Vagina (tissue), 2 donors: ENCODE measurements at regions not wholly inside any gene's neighbourhood (a gene's known extent, or its start where the extent isn't known, plus 50 kb on each side); places are given as distances from the start of the nearest gene placed in this dataset.
"Not testable (repeated sequence)": the region's sequence is repeated elsewhere in the genome, so short reads cannot be mapped to it uniquely, and the experiment has no call there.

ENCODE experiments used
- DNase-seq, 2 donors: peaks; one replicate each; pipeline ENCODE4 v3.0.0-alpha.2; 2017; ENCODE audit errors: extremely low spot score in 2 of 2
- H3K27ac ChIP-seq: fragments of 200-600 bp; sonication (generic); one replicate; pipeline ENCODE4 v1.5.1; 2019
- H3K27me3 ChIP-seq: fragments of 200-600 bp; sonication (generic); one replicate; pipeline ENCODE4 v1.5.1; 2019
- H3K36me3 ChIP-seq, 2 donors: fragments of 200-600 bp; sonication (generic); one replicate each; pipeline ENCODE4 v1.5.1; 2017 to 2019
- H3K4me1 ChIP-seq: fragments of 200-600 bp; sonication (generic); one replicate; pipeline ENCODE4 v1.5.1; 2019
- H3K4me3 ChIP-seq, 2 donors: fragments of 200-600 bp; sonication (generic); 1 replicate in 1 of 2; 2 replicates in 1 of 2; pipeline ENCODE4 v1.5.1; 2016 to 2019
- H3K9me3 ChIP-seq: fragments of 200-600 bp; sonication (generic); one replicate; pipeline ENCODE4 v1.5.1; 2019
- CTCF ChIP-seq, 3 experiments: fragments of 450-650 bp in 2 of 3; fragments of 200-600 bp in 1 of 3; sonication (generic) in 1 of 3; IDR thresholded peaks; one replicate each; pipeline ENCODE4 v1.5.1; 2017 to 2019; ENCODE audit warnings: antibody characterized with exemption in 3 of 3, mild to moderate bottlenecking in 2 of 3, moderate library complexity in 2 of 3
- POLR2A ChIP-seq, 2 donors: fragments of 450-650 bp; IDR thresholded peaks; one replicate each; pipeline ENCODE4 v1.6.1; 2017; ENCODE audit warnings: antibody characterized with exemption in 2 of 2, mild to moderate bottlenecking in 2 of 2, moderate library complexity in 2 of 2
- POLR2AphosphoS5 ChIP-seq, 2 donors: sonication (generic); formaldehyde crosslinking; IDR thresholded peaks; one replicate each; pipeline ENCODE4 v1.9.0; 2017; ENCODE audit warnings: antibody characterized with exemption in 2 of 2, mild to moderate bottlenecking in 2 of 2, low read depth in 1 of 2; ENCODE audit not compliant: insufficient read depth in 1 of 2
- intact Hi-C: fragments of 100-400 bp; cut with DNase I; formaldehyde crosslinking; loops from one replicate; pipeline ENCODE4 v1.15.1; 2023

DNA sequence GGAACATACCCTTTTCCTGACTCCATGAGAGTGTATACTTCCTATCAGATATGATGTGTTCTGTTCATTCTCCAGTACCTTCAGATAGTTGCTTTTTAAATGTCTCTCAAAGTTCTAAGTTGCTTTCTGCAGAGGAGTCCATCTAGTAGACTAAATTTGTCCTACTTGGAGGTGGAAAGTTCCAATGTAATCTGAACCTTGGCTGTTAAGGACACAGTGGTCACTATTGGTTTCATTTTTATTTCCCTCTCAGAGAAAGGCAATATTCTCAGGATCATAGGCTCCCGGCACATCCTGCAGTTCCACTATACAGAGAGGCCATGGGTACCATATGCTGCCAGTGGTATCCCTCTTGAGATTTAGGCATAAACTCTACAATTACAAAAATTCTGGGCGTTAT, 634.6 kb downstream of the LRRC70 start:
- TF ChIP-seq POLR2AphosphoS5 (IDR thresholded peaks at IDR 0.05; ENCODE audit: insufficient read depth in 1 of 2, low read depth in 1 of 2) (no peak), POLR2A (IDR thresholded peaks at IDR 0.05) (no peak), CTCF (IDR thresholded peaks at IDR 0.05) (no peak)

DNA sequence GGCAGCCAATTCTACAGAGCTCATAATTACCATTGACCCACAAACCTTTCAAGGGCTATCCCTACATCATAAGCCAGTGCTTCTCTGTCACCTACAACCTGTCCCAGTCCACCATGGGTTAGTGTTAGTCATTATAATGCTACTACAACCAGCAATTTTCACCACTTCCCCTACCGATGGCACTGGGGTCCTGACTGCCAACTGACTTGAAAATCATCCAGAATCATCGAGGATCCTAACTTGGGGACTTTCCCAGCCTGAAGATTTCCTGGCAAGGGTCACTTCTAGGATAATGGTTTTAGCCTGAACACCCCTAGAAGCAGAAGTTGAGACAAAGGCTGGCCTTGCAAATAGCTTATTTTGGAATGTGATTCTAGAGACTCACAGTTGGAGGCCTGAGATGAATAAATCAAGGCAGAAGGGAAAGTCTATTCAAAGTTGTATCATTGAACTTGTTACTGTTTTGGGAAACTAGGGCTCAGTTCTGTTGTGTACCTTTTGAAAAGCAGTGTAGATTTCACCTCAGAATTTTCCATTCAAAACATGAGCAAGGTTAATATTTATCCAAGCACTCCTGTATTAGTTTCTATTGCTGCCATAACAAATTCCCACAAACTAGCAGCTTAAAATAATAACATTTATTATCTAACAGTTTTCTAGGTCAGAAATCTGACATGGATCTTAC, 633.0 kb downstream of the LRRC70 start:
- intact Hi-C loops: no loop called here
- Histone ChIP-seq H3K9me3 (no peaks in the 10 kb centered on the region), H3K36me3 (no peaks in the 10 kb centered on the region), H3K27ac (no peak overlapping the region), H3K4me1 (no peaks in the 10 kb centered on the region), H3K27me3 (no peaks in the 10 kb centered on the region), H3K4me3 (no peak overlapping the region)
- DNase-seq: no peak
- TF ChIP-seq POLR2AphosphoS5 (IDR thresholded peaks at IDR 0.05; ENCODE audit: insufficient read depth in 1 of 2, low read depth in 1 of 2) (no peak), POLR2A (IDR thresholded peaks at IDR 0.05) (no peak), CTCF (IDR thresholded peaks at IDR 0.05) (no peak)

More for the DNA sequence above, 634.6 kb downstream of the LRRC70 start:
- H3K4me1 ChIP-seq: no peaks in the 10 kb centered on the region
- H3K36me3 ChIP-seq: no peaks in the 10 kb centered on the region
- H3K27ac ChIP-seq: no peak overlapping the region
- DNase-seq: no peak
- no peaks in the 10 kb centered on the region for H3K9me3 ChIP-seq
- intact Hi-C loops: no loop called here
- no peak overlapping the region for H3K4me3 ChIP-seq
- no peaks in the 10 kb centered on the region for H3K27me3 ChIP-seq

GRCh38 chr5:63205976-63206375, 627.4 kb downstream of the LRRC70 start:
- no peaks in the 10 kb centered on the region for H3K9me3 ChIP-seq
- intact Hi-C loops: no loop called here

GRCh38 chr5:63201738-63202137, 623.1 kb downstream of the LRRC70 start:
- Histone ChIP-seq H3K9me3 (no peaks in the 10 kb centered on the region), H3K36me3 (no peaks in the 10 kb centered on the region), H3K4me1 (no peaks in the 10 kb centered on the region), H3K27me3 (no peaks in the 10 kb centered on the region), H3K4me3 (no peak overlapping the region), H3K27ac (no peak overlapping the region)
- intact Hi-C loops: no loop called here
- TF ChIP-seq CTCF (IDR thresholded peaks at IDR 0.05) (no peak), POLR2AphosphoS5 (IDR thresholded peaks at IDR 0.05; ENCODE audit: insufficient read depth in 1 of 2, low read depth in 1 of 2) (no peak), POLR2A (IDR thresholded peaks at IDR 0.05) (no peak)
- DNase-seq: no peak

More at GRCh38 chr5:63205976-63206375, 627.4 kb downstream of the LRRC70 start:
- Histone ChIP-seq H3K27me3 (no peaks in the 10 kb centered on the region), H3K27ac (no peak overlapping the region), H3K4me3 (no peak overlapping the region), H3K36me3 (no peaks in the 10 kb centered on the region), H3K4me1 (no peaks in the 10 kb centered on the region)
- TF ChIP-seq POLR2A (IDR thresholded peaks at IDR 0.05) (no peak), CTCF (IDR thresholded peaks at IDR 0.05) (no peak), POLR2AphosphoS5 (IDR thresholded peaks at IDR 0.05; ENCODE audit: insufficient read depth in 1 of 2, low read depth in 1 of 2) (no peak)
- no peak for DNase-seq

- Histone ChIP-seq H3K4me1 (no peaks in the 10 kb centered on the region), H3K4me3 (no peak overlapping the region), H3K27me3 (no peaks in the 10 kb centered on the region), H3K36me3 (no peaks in the 10 kb centered on the region), H3K27ac (no peak overlapping the region), H3K9me3 (no peaks in the 10 kb centered on the region)
- intact Hi-C loops: no loop called here
- TF ChIP-seq POLR2AphosphoS5 (IDR thresholded peaks at IDR 0.05; ENCODE audit: insufficient read depth in 1 of 2, low read depth in 1 of 2) (no peak), CTCF (IDR thresholded peaks at IDR 0.05) (no peak)
- no peak for DNase-seq
Measured at GRCh38 chr5:63194126-63194525, 615.5 kb downstream of the LRRC70 start.

DNA sequence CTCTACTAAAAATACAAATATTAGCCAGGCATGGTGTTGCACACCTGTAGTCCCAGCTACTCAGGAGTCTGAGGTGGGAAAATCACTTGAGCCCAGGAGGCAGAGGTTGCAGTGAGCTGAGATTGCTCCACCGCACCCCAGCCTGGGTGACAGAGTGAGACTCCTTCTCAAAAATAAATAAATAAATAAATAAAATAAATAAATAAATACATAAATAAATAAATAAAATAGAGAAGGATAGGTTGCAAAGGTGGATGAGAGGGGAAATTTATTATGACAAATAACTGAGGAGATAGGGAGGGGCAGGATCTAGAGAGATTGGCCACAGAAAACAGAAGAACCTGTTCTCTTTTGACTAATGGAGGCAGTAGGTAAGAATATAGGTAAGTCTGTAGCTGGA, 601.6 kb downstream of the LRRC70 start:
- H3K27ac ChIP-seq, H3K4me1 ChIP-seq, H3K36me3 ChIP-seq, DNase-seq, H3K9me3 ChIP-seq, H3K27me3 ChIP-seq, intact Hi-C loops, H3K4me3 ChIP-seq: not testable (repeated sequence)
